KMS-11 (cell line): ENCODE measurements at regions not wholly inside any gene's neighbourhood (a gene's known extent, or its start where the extent isn't known, plus 50 kb on each side); places are given as distances from the start of the nearest gene placed in this dataset.
A peak's percentile ranks its signal among the peaks of the same experiment; 100 is the strongest.

Experiments used
- H2AFZ ChIP-seq: fragments of 200-600 bp; sonication (generic); 2 replicates; pipeline ENCODE4 v1.6.1; 2016; ENCODE audit warnings: antibody characterized with exemption, mixed run types, low read depth
- H3K27ac ChIP-seq: fragments of 200-600 bp; sonication (generic); 2 replicates; pipeline ENCODE4 v1.6.1; 2016; ENCODE audit warnings: mild to moderate bottlenecking, mixed run types
- H3K27me3 ChIP-seq: fragments of 200-600 bp; sonication (generic); 2 replicates; pipeline ENCODE4 v1.6.1; 2017; ENCODE audit warnings: mild to moderate bottlenecking, low read depth, mixed run types, moderate library complexity; ENCODE audit not compliant: insufficient read depth
- H3K36me3 ChIP-seq: fragments of 200-600 bp; sonication (generic); 2 replicates; pipeline ENCODE4 v1.6.1; 2017; ENCODE audit warnings: mild to moderate bottlenecking, mixed run types; ENCODE audit not compliant: insufficient read depth
- H3K4me1 ChIP-seq: fragments of 200-600 bp; sonication (generic); 2 replicates; pipeline ENCODE4 v1.6.1; 2016; ENCODE audit warnings: mild to moderate bottlenecking, low read depth, mixed run types; ENCODE audit not compliant: poor library complexity, severe bottlenecking
- H3K4me2 ChIP-seq: fragments of 200-600 bp; sonication (generic); 2 replicates; pipeline ENCODE4 v1.7.0; 2016; ENCODE audit warnings: mild to moderate bottlenecking, mixed run types
- H3K4me3 ChIP-seq: fragments of 200-600 bp; sonication (generic); IDR thresholded peaks from 2 replicates; pipeline ENCODE4 v1.6.1; 2017; ENCODE audit warnings: low read depth, low read length, mixed read lengths; ENCODE audit not compliant: insufficient read depth
- H3K79me2 ChIP-seq: fragments of 200-600 bp; sonication (generic); 2 replicates; pipeline ENCODE4 v1.6.1; 2016; ENCODE audit warnings: low read depth, mixed run types; ENCODE audit not compliant: insufficient read depth
- H3K9ac ChIP-seq: fragments of 200-600 bp; sonication (generic); 2 replicates; pipeline ENCODE4 v1.6.1; 2016; ENCODE audit warnings: mild to moderate bottlenecking, mixed run types
- H4K20me1 ChIP-seq: fragments of 200-600 bp; sonication (generic); 2 replicates; pipeline ENCODE4 v1.6.1; 2016; ENCODE audit warnings: mild to moderate bottlenecking, mixed run types; ENCODE audit not compliant: insufficient read depth
- TF ChIP-seq, protein P1 (sequence below): fragments of 200-600 bp; sonication (generic); conservative IDR thresholded peaks from 2 replicates; pipeline ENCODE4 v1.6.1; 2017; ENCODE audit warnings: low read depth, mild to moderate bottlenecking, antibody characterized with exemption, low read length, moderate library complexity, mixed read lengths

DNA sequence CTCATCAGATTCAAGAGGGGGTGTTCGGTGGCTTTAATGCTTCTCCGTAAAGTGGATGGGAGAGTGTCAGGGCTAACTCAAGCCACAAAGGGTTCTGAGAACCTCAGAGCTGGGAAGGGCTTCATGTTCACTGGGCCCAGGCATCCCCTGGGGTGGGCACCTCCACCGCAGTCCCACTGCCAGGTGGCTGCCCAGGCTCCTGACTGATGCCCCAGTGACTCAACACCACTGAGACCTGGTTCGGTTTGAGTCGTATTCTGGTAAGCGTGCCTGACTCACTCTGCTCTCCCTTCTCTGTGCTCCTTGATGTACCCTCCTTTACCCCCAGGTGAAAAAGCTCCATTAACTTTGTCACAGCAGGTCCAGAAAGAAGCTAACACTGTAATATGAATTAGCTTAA is 304.6 kb downstream of the RPLP1 start:
- no peak overlapping the region for H2AFZ ChIP-seq
- peaks cover 95% of the 10 kb centered on the region for H3K4me1 ChIP-seq
- H3K4me2 ChIP-seq: peak overlapping the region; percentile 52; the same call in 1 of the 2 replicates
- no peaks in the 10 kb centered on the region for H3K79me2 ChIP-seq
- no peaks in the 10 kb centered on the region for H3K27me3 ChIP-seq
- no peak overlapping the region for H3K9ac ChIP-seq
- no peaks in the 10 kb centered on the region for H3K36me3 ChIP-seq
- TF ChIP-seq, protein P1, sequence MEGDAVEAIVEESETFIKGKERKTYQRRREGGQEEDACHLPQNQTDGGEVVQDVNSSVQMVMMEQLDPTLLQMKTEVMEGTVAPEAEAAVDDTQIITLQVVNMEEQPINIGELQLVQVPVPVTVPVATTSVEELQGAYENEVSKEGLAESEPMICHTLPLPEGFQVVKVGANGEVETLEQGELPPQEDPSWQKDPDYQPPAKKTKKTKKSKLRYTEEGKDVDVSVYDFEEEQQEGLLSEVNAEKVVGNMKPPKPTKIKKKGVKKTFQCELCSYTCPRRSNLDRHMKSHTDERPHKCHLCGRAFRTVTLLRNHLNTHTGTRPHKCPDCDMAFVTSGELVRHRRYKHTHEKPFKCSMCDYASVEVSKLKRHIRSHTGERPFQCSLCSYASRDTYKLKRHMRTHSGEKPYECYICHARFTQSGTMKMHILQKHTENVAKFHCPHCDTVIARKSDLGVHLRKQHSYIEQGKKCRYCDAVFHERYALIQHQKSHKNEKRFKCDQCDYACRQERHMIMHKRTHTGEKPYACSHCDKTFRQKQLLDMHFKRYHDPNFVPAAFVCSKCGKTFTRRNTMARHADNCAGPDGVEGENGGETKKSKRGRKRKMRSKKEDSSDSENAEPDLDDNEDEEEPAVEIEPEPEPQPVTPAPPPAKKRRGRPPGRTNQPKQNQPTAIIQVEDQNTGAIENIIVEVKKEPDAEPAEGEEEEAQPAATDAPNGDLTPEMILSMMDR: no peak
- no peak overlapping the region for H3K4me3 ChIP-seq
- H4K20me1 ChIP-seq: no peaks in the 10 kb centered on the region
- H3K27ac ChIP-seq: no peak overlapping the region

DNA sequence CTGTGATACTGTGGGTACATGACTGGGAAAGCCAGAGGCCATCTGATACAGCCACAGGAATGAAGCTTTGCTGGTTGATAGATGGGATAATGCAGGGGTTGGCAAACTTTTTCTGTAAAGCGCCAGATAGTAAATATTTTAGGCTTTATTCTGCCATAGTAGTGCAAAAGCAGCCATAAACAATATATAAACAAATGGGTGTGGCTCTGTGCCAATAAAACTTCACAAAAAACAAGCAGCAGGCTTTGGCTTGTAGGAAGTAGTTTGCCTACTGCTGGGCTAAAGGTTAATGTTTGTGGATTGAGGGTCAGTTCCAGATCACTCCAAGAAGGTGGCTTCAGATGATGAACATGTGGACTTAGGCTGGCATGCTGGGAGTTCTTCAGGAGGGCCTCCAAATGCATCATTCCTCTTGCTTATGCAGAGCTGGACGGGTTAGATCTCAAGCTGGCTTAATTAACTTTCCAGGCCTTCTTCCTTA is 305.7 kb downstream of the RPLP1 start:
- Histone ChIP-seq H2AFZ (peak overlapping the region; percentile 35; the same call in 1 of the 2 replicates), H3K9ac (no peak overlapping the region), H4K20me1 (no peaks in the 10 kb centered on the region), H3K4me3 (no peak overlapping the region), H3K79me2 (no peaks in the 10 kb centered on the region), H3K4me1 (peaks cover 100% of the 10 kb centered on the region), H3K36me3 (no peaks in the 10 kb centered on the region), H3K27me3 (no peaks in the 10 kb centered on the region), H3K27ac (peak overlapping the region; percentile 11; the same call in 1 of the 2 replicates), H3K4me2 (peak overlapping the region; percentile 88)
- TF ChIP-seq, protein P1: no peak

DNA sequence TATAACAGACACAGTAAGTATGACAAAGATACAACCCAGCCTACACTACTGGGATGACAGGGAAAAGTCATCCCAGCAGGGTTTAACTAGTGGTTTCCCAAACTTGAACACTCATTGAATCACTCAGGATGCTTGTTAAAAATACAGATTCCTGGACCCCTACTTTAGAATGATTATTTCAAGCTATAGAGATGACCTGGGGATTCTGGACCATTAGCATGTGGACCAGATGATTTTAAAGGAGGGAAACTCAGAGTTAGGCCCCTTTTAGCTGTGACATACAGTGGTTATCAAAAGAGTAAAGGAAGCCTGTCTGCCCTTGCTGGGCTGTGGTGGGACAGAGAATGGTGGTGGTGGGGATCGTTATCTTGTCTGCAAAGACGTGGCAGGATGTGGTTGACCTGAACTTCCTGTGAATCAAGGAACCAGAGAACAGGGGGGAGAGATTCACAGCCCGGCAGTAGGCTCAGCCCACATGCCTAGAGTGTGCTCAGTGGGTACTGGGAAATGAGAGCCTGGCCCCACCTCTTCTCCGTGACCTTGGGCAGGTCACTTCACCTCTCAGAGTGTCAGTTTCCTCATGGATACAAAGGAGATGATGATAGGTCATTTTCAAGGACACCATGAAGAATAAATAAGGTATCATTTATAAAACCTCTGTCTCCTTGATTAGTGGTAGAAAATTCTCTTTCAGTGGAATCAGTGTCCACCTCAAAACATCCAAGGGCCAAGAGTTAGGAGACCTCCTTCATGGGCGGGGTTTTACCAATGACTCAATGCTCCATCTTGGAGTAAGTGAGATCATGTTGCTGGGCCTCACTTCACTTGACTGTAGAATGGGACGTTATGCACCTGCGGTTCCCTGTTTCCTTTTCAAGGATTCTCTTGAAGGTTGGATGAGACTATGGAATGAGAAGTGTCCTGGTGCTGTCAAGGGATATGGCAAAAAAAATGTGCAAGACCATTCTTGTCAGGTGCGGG is 306.5 kb downstream of the RPLP1 start:
- Histone ChIP-seq H3K4me1 (peaks cover 98% of the 10 kb centered on the region), H3K36me3 (no peaks in the 10 kb centered on the region), H3K4me3 (no peak overlapping the region), H3K27ac (peak overlapping the region; percentile 11; the same call in 1 of the 2 replicates), H2AFZ (peak overlapping the region; percentile 35; the same call in 1 of the 2 replicates), H3K4me2 (peak overlapping the region; percentile 88), H3K9ac (no peak overlapping the region), H3K27me3 (no peaks in the 10 kb centered on the region), H3K79me2 (no peaks in the 10 kb centered on the region), H4K20me1 (no peaks in the 10 kb centered on the region)
- TF ChIP-seq, protein P1: no peak

DNA sequence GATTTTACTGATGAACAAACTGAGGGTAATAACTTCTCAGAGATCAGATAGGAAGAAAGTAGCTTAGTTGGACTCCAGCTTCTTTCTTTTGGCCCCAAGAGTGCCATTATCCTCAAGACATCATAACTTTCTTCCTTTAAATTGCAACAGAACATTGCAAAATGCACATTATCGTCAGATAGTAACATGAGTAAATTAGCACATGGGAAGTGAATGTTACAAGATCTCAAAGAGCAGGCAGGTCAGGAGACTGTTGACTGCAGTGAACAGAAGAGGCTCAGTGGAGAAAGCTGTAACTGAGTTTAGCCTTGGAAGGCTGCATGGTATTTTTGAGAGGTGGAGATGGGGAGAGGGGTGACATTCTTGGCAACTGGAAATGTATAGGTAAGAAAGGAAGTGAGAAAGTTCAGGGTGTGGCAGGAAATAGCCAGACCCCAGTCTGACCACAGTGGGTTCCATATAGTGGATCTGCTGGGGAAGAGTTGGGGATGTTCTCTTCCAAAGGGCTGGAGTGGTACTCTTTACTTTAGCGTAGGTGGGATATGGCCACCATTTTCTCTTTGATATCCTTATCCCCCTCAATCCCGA is 307.7 kb downstream of the RPLP1 start:
- H3K4me2 ChIP-seq: peak overlapping the region; percentile 88
- TF ChIP-seq, protein P1: no peak
- peak overlapping the region; percentile 12; the same call in 1 of the 2 replicates for H2AFZ ChIP-seq

More for the DNA sequence above, 307.7 kb downstream of the RPLP1 start:
- H3K27ac ChIP-seq: peak overlapping the region; percentile 77
- no peaks in the 10 kb centered on the region for H3K27me3 ChIP-seq
- H3K9ac ChIP-seq: peak overlapping the region; percentile 27; the same call in 1 of the 2 replicates
- no peaks in the 10 kb centered on the region for H3K79me2 ChIP-seq
- no peaks in the 10 kb centered on the region for H4K20me1 ChIP-seq
- H3K4me1 ChIP-seq: peaks cover 89% of the 10 kb centered on the region
- no peak overlapping the region for H3K4me3 ChIP-seq
- H3K36me3 ChIP-seq: no peaks in the 10 kb centered on the region
